B cell (primary cell): ENCODE measurements at regions not wholly inside any gene's neighbourhood (a gene's known extent, or its start where the extent isn't known, plus 50 kb on each side); places are given as distances from the start of the nearest gene placed in this dataset.

Experiments used
- EZH2 ChIP-seq: IDR thresholded peaks from 2 replicates; pipeline ENCODE4 v1.6.1; 2012; ENCODE audit warnings: borderline replicate concordance, low read depth, mild to moderate bottlenecking, moderate library complexity, low read length; ENCODE audit not compliant: insufficient read depth, poor library complexity, severe bottlenecking
- TF ChIP-seq, protein P1 (sequence below): fragments of 200-600 bp; IDR thresholded peaks from one replicate; pipeline ENCODE4 v1.8.0; 2022; ENCODE audit warnings: antibody characterized with exemption, mild to moderate bottlenecking

DNA sequence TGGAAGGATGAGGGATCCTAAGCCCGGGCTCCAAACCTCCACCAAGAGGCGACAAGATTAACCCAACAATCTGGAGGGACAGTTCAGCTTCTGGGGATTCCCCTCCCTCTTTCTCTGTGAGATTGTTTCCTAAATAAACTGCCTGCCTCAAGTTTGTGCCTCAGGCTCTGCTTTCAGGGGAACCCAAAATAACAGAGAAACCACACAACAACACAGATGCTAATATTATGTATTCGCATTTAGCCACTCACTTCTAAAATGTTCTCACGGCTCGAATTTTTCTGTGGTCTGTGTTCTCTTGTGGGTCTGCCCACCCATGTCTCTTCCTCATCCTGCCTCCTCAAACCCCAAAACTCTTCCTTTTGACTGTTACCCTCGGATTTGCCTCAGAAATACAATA lies 1381.1 kb upstream of the SLC10A2 start:
- TF ChIP-seq, protein P1, sequence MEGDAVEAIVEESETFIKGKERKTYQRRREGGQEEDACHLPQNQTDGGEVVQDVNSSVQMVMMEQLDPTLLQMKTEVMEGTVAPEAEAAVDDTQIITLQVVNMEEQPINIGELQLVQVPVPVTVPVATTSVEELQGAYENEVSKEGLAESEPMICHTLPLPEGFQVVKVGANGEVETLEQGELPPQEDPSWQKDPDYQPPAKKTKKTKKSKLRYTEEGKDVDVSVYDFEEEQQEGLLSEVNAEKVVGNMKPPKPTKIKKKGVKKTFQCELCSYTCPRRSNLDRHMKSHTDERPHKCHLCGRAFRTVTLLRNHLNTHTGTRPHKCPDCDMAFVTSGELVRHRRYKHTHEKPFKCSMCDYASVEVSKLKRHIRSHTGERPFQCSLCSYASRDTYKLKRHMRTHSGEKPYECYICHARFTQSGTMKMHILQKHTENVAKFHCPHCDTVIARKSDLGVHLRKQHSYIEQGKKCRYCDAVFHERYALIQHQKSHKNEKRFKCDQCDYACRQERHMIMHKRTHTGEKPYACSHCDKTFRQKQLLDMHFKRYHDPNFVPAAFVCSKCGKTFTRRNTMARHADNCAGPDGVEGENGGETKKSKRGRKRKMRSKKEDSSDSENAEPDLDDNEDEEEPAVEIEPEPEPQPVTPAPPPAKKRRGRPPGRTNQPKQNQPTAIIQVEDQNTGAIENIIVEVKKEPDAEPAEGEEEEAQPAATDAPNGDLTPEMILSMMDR = no peak
- TF ChIP-seq EZH2 = no peak
